C4-2B (cell line): ENCODE measurements at regions not wholly inside any gene's neighbourhood (a gene's known extent, or its start where the extent isn't known, plus 50 kb on each side); places are given as distances from the start of the nearest gene placed in this dataset.

Experiments used
- ZFX ChIP-seq: fragments of 450-650 bp; IDR thresholded peaks from 2 replicates; pipeline ENCODE4 v1.6.1; 2017
- TF ChIP-seq, protein P1 (sequence below): fragments of 450-650 bp; conservative IDR thresholded peaks from 2 replicates; pipeline ENCODE4 v1.5.1; 2017; ENCODE audit warnings: mild to moderate bottlenecking

GRCh38 chr12:33596814-33597213, 157.2 kb upstream of the SYT10 start:
- TF ChIP-seq, protein P1, sequence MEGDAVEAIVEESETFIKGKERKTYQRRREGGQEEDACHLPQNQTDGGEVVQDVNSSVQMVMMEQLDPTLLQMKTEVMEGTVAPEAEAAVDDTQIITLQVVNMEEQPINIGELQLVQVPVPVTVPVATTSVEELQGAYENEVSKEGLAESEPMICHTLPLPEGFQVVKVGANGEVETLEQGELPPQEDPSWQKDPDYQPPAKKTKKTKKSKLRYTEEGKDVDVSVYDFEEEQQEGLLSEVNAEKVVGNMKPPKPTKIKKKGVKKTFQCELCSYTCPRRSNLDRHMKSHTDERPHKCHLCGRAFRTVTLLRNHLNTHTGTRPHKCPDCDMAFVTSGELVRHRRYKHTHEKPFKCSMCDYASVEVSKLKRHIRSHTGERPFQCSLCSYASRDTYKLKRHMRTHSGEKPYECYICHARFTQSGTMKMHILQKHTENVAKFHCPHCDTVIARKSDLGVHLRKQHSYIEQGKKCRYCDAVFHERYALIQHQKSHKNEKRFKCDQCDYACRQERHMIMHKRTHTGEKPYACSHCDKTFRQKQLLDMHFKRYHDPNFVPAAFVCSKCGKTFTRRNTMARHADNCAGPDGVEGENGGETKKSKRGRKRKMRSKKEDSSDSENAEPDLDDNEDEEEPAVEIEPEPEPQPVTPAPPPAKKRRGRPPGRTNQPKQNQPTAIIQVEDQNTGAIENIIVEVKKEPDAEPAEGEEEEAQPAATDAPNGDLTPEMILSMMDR: no peak
- no peak for TF ChIP-seq ZFX
